ENCODE measurements at regions not wholly inside any gene's neighbourhood (a gene's known extent, or its start where the extent isn't known, plus 50 kb on each side); places are given as distances from the start of the nearest gene placed in this dataset.

- DNase-seq, result no peak
Observed at GRCh38 chr3:193754719-193755118, 161.7 kb downstream of the OPA1 start.

- DNase-seq, result no peak
Observed at GRCh38 chr3:193756536-193756935, 163.5 kb downstream of the OPA1 start.

- DNase-seq, result no peak
Observed at GRCh38 chr3:193757457-193757856, 164.4 kb downstream of the OPA1 start.

- DNase-seq, result no peak
Observed at GRCh38 chr3:193761969-193762368, 169.0 kb downstream of the OPA1 start.

- DNase-seq, result no peak
Observed at GRCh38 chr3:193762657-193763056, 169.6 kb downstream of the OPA1 start.

- DNase-seq, result no peak
Observed at GRCh38 chr3:193764959-193765358, 172.0 kb downstream of the OPA1 start.

- DNase-seq, result no peak
Observed at GRCh38 chr3:193767353-193768069, 174.5 kb downstream of the OPA1 start.

GRCh38 chr3:193768070-193768394 lies 175.0 kb downstream of the OPA1 start:
- DNase-seq, result no peak

- no peak for DNase-seq
Observed at GRCh38 chr3:193769437-193769836, 176.4 kb downstream of the OPA1 start.

- no peak for DNase-seq
Observed at GRCh38 chr3:193771011-193771652, 178.1 kb downstream of the OPA1 start.

GRCh38 chr3:193771653-193772421 lies 178.8 kb downstream of the OPA1 start:
- DNase-seq, result no peak

GRCh38 chr3:193772422-193772763 lies 179.4 kb downstream of the OPA1 start:
- no peak for DNase-seq

- no peak for DNase-seq
Observed at GRCh38 chr3:193773266-193774220, 180.5 kb downstream of the OPA1 start.

- DNase-seq, result no peak
Observed at GRCh38 chr3:193774272-193774915, 181.4 kb downstream of the OPA1 start.

GRCh38 chr3:193774916-193775285 lies 181.9 kb downstream of the OPA1 start:
- DNase-seq, result no peak

GRCh38 chr3:193775421-193776077 lies 182.5 kb downstream of the OPA1 start:
- DNase-seq, result no peak

GRCh38 chr3:193776626-193777358 lies 183.8 kb downstream of the OPA1 start:
- DNase-seq, result no peak

- no peak for DNase-seq
Observed at GRCh38 chr3:193777524-193777923, 184.5 kb downstream of the OPA1 start.

GRCh38 chr3:193778676-193779075 lies 185.7 kb downstream of the OPA1 start:
- DNase-seq, result no peak

- DNase-seq, result no peak
Observed at GRCh38 chr3:193779933-193780332, 186.9 kb downstream of the OPA1 start.

- DNase-seq, result no peak
Observed at GRCh38 chr3:193780397-193780796, 187.4 kb downstream of the OPA1 start.

Measured in CD4-positive, alpha-beta T cell treated with Interferon gamma for 1 hour (primary cell).